Kidney (tissue), 10 donors: ENCODE measurements at regions not wholly inside any gene's neighbourhood (a gene's known extent, or its start where the extent isn't known, plus 50 kb on each side); places are given as distances from the start of the nearest gene placed in this dataset.
"Not testable (repeated sequence)": the region's sequence is repeated elsewhere in the genome, so short reads cannot be mapped to it uniquely, and the experiment has no call there.

Experiments used
- DNase-seq, 5 donors: peaks; one replicate each; pipeline ENCODE4 v3.0.0-alpha.2; 2013 to 2020
- FAIRE-seq: peaks from 2 replicates; lab custom pipeline; 2012; peaks lifted over from hg19 to GRCh38; lab: Jason Lieb, UNC
- H3K27ac ChIP-seq, 2 donors: one replicate each; pipeline ENCODE4 v1.7.0; 2013; ENCODE audit warnings: low read depth in 2 of 2, low read length in 2 of 2, inconsistent platforms in 1 of 2
- H3K27me3 ChIP-seq: one replicate; pipeline ENCODE4 v1.7.1; 2013; ENCODE audit warnings: low read length, inconsistent platforms; ENCODE audit not compliant: control insufficient read depth, insufficient read depth
- H3K36me3 ChIP-seq, 3 donors: one replicate each; pipeline versions ENCODE4 v1.7.0 to v1.7.1; 2013; ENCODE audit warnings: low read length in 3 of 3, control low read depth in 1 of 3, inconsistent platforms in 1 of 3; ENCODE audit not compliant: insufficient read depth in 3 of 3, control insufficient read depth in 2 of 3
- H3K4me1 ChIP-seq, 3 donors: one replicate each; pipeline versions ENCODE4 v1.7.0 to v1.7.1; 2013; ENCODE audit warnings: low read length in 3 of 3, inconsistent platforms in 1 of 3, low read depth in 1 of 3; ENCODE audit not compliant: control insufficient read depth in 2 of 3, insufficient read depth in 2 of 3
- H3K4me3 ChIP-seq, 3 donors: one replicate each; pipeline versions ENCODE4 v1.7.0 to v1.8.1; 2013; ENCODE audit warnings: low read length in 3 of 3, control low read depth in 1 of 3, inconsistent platforms in 1 of 3
- H3K9ac ChIP-seq, 3 donors: one replicate each; pipeline versions ENCODE4 v1.7.0 to v1.7.1; 2013; ENCODE audit warnings: low read length in 3 of 3, control low read depth in 1 of 3, inconsistent platforms in 1 of 3
- H3K9me3 ChIP-seq, 3 donors: one replicate each; pipeline versions ENCODE4 v1.7.0 to v1.7.1; 2013; ENCODE audit warnings: low read length in 3 of 3, control low read depth in 1 of 3, inconsistent platforms in 1 of 3; ENCODE audit not compliant: control insufficient read depth in 2 of 3, insufficient read depth in 1 of 3
- intact Hi-C: fragments of 100-400 bp; cut with DNase I; formaldehyde crosslinking; loops from one replicate; pipeline ENCODE4 v1.11.1; 2022
- donor health status: control.
- donor health status: control.
- donor health status: DM: yes; HTN: yes; CAD: no.
- donor health status: Normal renal cell carcinoma (clear cell type).

GRCh38 chr9:41658116-41658515, 469.0 kb upstream of the ZNG1F start:
- H3K36me3 ChIP-seq, H3K4me3 ChIP-seq, H3K4me1 ChIP-seq, H3K9ac ChIP-seq, FAIRE-seq, intact Hi-C loops, H3K27me3 ChIP-seq, H3K9me3 ChIP-seq, H3K27ac ChIP-seq: not testable (repeated sequence)
- DNase-seq, result peak in 2 of 5 donors; percentile 22 to 34

GRCh38 chr9:41657141-41657540, 468.0 kb upstream of the ZNG1F start:
- H3K36me3 ChIP-seq, H3K4me3 ChIP-seq, H3K9ac ChIP-seq, H3K27me3 ChIP-seq, H3K4me1 ChIP-seq, FAIRE-seq, intact Hi-C loops, H3K9me3 ChIP-seq, H3K27ac ChIP-seq: not testable (repeated sequence)
- peak in 2 of 5 donors; percentile 32 to 37 for DNase-seq

GRCh38 chr9:41655071-41655554, 466.0 kb upstream of the ZNG1F start:
- FAIRE-seq, H3K9me3 ChIP-seq, H3K4me3 ChIP-seq, intact Hi-C loops, H3K36me3 ChIP-seq, H3K4me1 ChIP-seq, H3K27me3 ChIP-seq, H3K9ac ChIP-seq: not testable (repeated sequence)
- peak; percentile 81 to 93 (median 91) for DNase-seq
- H3K27ac ChIP-seq, result peak overlapping the region in 1 of 2 donors; percentile 69

- FAIRE-seq, H3K9me3 ChIP-seq, H3K4me1 ChIP-seq, H3K9ac ChIP-seq, H3K36me3 ChIP-seq, H3K27me3 ChIP-seq, H3K4me3 ChIP-seq, intact Hi-C loops: not testable (repeated sequence)
- H3K27ac ChIP-seq, result peak overlapping the region in 1 of 2 donors; percentile 80
- peak; percentile 31 to 72 (median 65) for DNase-seq
Observed at GRCh38 chr9:41654349-41654748, 465.2 kb upstream of the ZNG1F start.

- H3K4me3 ChIP-seq, H3K27me3 ChIP-seq, H3K4me1 ChIP-seq, H3K9me3 ChIP-seq, FAIRE-seq, H3K36me3 ChIP-seq, intact Hi-C loops, H3K27ac ChIP-seq, H3K9ac ChIP-seq: not testable (repeated sequence)
- peak in 4 of 5 donors; percentile 11 to 56 (median 25) for DNase-seq
Observed at GRCh38 chr9:41653560-41654340, 464.6 kb upstream of the ZNG1F start.

GRCh38 chr9:41652800-41653199, 463.7 kb upstream of the ZNG1F start:
- H3K4me3 ChIP-seq, H3K36me3 ChIP-seq, FAIRE-seq, H3K27me3 ChIP-seq, H3K9ac ChIP-seq, H3K27ac ChIP-seq, H3K4me1 ChIP-seq, intact Hi-C loops, H3K9me3 ChIP-seq: not testable (repeated sequence)
- DNase-seq, result peak in 3 of 5 donors; percentile 2 to 39 (median 22)

- H3K4me1 ChIP-seq, H3K4me3 ChIP-seq, FAIRE-seq, H3K27ac ChIP-seq, intact Hi-C loops, H3K36me3 ChIP-seq, H3K9ac ChIP-seq, H3K9me3 ChIP-seq, H3K27me3 ChIP-seq: not testable (repeated sequence)
- DNase-seq, result peak in 4 of 5 donors; percentile 10 to 43 (median 21)
Observed at GRCh38 chr9:41652100-41652713, 463.1 kb upstream of the ZNG1F start.

DNA sequence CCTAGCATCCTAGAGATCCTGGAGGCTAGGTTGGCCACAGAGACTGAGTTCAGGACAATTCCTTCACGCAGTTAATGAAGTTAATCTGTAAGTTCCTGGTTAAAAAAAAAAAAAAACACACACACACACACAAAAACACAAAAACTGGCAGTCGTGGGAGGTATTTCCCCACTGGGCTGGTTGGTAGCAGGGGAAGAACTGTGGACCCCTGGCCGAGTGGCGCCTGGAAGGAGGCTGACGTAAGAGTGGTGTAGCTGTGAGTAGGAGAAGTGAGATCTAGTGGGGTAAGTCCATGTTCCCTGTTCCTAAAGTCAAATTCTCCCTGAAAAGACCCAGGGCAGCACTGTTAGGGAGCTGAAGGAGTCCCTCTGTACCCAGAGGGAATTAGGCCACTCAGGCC, 461.0 kb upstream of the ZNG1F start:
- H3K27ac ChIP-seq, H3K9me3 ChIP-seq, H3K4me3 ChIP-seq, H3K36me3 ChIP-seq, H3K9ac ChIP-seq, DNase-seq, H3K4me1 ChIP-seq, intact Hi-C loops, FAIRE-seq, H3K27me3 ChIP-seq: not testable (repeated sequence)
